GM21423 (cell line): ENCODE measurements at regions not wholly inside any gene's neighbourhood (a gene's known extent, or its start where the extent isn't known, plus 50 kb on each side); places are given as distances from the start of the nearest gene placed in this dataset.
"Not testable (repeated sequence)": the region's sequence is repeated elsewhere in the genome, so short reads cannot be mapped to it uniquely, and the experiment has no call there.

Experiments
- ATAC-seq: cut with Tn5 transposase; IDR thresholded peaks from one replicate; pipeline ENCODE4 v1.9.1; 2021; ENCODE audit warnings: mild to moderate bottlenecking, moderate library complexity; ENCODE audit not compliant: unreplicated experiment

DNA sequence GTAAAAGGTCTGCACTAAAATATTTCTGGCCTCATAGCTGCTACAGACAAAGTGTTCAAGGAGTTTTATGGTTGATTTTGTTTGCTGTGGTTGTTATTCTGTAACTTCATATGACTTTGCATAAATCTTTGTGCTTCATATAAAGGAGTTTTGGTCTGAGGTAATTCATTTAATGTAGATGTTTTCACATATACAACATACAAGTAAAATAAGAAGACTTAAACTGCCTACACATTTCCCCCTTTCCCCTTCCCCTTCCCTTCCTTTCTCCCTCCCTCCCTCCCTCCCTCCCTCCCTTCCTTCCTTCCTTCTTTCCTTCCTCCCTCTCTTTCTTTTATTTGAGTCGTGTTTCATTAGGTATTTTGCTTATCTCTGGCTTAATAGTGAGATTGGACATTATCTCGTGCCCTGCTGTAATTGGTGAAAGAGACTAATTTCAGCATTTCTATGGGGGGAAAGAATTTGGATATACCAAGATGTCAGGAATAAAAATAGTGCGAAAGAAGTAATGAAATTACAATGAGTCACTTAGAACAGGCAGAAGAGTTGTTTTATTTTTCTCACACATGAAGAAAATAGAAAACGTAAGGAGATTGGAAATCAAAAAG, 144.9 kb upstream of the MAD2L1 start:
- ATAC-seq: no peak

DNA sequence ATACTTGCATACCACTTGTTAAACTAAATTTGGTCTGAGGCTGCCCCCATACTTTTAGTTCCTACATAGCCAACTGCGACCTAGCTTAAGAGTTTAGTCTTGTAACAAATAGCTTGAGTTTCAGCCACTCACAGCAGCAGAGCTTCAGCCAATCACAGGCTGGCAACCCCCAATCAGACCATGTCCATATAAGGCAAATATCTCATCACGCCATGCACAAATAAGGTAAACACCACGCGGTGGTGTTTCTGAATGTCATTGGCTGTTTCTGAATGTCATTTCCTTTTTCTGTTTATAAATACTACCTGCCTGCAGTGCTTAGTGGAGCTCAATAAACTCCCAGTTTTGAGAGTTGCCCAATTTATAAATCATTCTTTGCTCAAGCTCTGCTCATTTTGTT, 143.1 kb upstream of the MAD2L1 start:
- ATAC-seq: no peak

DNA sequence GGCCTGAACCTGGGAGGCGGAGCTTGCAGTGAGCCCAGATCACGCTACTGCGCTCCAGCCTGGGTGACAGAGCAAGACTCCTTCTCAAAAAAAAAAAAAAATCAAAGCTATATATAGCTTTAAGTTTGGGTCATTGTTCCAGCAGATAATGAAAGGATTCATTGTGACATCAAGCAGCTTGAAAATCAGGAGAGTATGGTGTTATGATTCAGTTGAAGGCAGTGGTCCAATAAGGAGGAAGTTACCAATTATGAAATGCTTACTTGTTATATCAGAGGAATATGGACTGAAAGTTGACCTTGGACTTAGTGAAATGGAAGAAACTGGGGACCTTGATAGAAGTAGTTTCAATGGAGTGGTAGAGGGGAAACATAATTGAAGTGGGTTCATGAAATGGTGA, 140.4 kb upstream of the MAD2L1 start:
- ATAC-seq: no peak

DNA sequence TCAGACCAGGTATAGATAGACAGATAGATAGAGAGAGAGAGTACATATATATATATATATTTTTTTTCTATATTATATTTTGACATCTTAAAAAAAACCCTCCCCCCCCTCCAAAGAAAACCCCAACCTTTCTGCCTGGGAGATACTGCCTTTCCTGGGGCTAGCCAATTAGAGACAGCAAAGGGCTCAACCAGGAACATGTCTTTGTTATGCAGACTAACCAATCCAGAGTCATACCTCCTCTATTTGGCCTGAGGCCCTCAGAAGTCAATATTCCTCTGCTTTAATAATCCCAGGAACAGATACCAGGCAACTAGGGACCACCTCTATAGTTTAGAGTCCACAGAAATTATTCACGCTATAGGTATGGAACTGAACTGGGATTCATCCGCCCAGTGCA, 135.6 kb upstream of the MAD2L1 start:
- no peak for ATAC-seq

DNA sequence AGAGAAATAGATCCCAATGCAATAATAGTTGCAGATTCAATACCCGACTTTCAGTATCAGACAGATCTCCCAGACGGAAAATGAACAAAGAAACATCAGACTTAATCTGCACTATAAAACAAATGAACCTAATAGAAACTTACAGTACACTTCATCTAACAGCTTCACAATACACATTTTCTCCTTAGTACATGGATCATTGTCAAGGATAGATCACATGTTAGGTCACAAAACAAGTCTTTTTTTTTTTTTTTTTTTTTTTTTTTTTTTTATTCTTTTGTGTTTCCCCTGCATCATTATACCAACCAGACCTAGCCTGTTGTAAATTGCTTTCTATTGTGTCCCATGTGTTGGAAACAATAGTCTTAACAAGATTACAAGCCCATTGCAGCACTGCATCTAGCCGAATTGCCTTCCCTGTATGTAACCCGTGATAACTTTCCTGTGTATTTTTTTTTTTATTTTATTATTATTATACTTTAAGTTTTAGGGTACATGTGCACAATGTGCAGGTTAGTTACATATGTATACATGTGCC, 134.0 kb upstream of the MAD2L1 start:
- ATAC-seq: not testable (repeated sequence)

DNA sequence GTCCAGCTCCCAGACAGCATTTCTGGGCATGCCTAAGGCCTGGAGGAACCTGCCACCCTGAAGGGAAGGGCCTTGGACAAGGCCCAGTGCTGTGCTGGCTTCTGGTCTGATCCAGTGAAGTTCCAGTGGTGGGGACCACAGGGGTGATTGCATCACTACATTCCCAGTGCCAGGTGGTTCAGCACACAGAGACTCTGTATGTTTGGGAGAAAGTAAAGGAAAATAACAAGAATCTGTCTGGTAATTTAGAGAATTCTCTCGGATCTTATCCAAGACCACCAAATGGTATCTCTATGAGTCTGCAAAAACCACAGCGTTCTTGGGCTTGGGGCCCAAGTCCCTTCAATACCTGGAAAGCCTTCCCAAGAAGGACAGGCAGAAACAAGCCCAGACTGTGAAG, 131.8 kb upstream of the MAD2L1 start:
- ATAC-seq: no peak

DNA sequence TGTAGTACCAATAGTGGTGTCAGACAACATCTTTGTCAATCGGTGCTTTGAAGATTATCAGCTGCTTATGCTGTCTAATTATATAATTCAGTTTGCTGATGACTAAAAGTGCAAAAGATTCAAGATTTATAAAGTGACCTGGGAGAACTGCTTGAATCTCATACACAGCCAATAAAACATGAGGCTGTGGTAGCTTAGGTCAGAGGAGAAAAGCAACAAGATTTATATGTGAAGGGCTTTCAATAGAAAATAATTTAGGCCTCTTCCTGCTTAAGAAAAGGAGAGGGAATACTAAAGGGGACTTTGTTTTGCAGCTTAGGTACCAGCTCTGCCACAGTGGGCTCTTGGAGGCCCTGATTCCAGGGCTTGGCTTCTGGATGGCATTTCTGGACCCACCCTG, 111.0 kb upstream of the MAD2L1 start:
- ATAC-seq: no peak

DNA sequence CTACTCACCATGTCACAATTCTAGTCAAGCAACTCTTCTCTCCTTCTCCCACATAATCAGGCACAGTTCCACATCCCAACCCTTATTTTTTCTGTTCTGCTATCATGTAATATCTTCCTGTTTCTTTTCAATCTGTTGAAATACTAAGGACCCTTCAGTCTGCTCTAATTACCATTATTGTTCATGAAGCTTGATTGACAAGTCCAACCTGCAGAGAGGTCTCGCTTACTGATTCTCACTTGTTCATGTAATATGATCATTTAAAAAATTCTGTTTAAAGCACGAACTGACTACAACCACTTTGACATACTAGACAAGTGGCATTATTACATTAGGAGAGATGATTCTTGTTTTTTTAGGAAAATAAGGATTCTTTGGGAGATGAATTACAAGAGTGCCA, 108.6 kb upstream of the MAD2L1 start:
- no peak for ATAC-seq

DNA sequence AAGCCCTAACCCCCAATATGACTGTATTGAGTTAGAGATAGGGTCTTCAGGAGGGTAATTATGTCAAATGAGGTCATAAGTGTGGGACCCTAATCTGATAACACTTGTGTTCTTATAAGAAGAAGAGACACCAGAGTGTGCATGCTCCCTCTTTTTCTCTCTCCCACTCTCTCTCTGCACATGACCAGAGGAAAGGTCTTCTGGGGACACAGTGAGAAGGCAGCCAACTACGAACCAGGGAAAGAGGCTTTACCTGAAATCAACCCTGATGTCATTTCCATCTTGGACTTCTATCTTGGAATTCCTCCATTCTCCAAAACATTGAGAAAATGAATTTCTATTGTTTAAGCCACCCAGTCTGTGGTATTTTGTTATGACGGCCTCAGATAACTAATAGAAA, 97.2 kb upstream of the MAD2L1 start:
- ATAC-seq: no peak

DNA sequence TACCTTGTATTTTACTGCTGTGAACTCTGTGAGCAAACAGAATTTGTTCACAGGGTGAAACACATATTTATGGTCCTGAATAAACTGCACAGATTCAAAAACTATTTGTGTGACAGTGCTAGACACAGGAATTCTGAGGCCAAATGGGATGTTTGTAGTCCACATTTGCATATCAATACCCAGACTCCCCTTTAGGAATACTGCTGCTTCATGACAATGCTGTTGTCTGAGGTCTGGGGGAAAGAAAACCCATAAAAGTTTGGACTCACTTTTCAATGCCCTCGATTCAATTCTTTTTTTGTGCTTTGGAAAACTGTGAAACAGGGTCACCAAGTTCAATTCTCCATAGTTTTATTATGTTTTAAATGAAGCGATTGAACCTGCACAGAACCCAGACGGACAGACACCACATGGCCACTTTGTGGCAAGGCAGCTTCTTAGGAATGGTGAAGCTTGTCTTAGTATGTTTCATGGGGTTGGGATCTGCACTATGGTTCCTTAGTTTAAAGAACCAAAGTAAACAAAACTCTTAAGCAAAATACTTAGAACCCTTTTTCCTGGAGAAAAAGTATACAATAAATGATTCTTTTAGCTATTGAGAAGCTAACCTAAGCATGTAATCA, 92.3 kb upstream of the MAD2L1 start:
- ATAC-seq: no peak

DNA sequence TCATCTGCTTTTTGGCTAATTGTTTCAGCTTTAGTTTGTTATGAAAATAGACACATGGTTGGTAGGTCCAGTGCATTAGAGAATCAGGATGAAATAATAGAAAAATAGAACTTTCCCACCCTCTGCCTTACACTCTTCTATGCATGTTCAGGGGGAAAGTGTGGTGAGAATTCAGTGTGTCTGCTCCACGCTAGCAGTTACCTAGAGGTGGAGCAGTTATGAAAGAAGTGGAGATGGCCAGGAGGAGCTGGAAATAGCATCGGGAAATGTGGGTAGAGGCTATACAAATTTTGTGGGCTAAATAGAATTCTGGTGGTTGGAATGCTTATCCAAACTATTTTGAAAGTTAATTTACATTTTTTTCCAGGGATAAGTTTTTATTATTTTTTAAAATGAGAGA, 91.4 kb upstream of the MAD2L1 start:
- no peak for ATAC-seq

DNA sequence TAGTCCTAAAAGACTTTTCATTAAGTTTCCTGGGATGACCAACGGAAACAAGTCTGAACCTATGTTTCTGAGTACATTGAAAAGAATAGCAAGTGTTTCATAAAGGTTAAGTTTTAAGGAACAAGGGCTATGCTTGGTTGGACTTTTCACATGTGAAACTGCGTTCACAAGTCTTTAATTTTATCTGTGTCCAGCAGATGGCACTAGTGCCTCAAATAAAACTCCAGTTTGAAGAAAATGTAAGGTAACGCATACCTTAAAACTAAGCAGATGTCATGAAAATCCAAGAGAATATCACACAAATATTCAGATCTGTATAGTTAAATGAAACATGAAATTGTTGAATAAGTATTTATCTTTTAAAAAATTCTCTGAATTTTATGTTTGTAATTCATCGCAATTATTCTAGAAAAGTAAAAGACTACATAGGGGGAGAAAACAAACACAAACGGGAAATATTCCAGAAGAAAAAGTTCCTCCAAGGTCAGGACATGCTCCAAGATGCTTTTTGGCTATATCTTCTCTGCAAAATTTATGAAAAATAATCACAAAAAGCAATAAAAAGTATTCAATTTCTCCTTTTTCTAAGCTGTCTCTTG, 89.6 kb upstream of the MAD2L1 start:
- peak; percentile 80 for ATAC-seq

DNA sequence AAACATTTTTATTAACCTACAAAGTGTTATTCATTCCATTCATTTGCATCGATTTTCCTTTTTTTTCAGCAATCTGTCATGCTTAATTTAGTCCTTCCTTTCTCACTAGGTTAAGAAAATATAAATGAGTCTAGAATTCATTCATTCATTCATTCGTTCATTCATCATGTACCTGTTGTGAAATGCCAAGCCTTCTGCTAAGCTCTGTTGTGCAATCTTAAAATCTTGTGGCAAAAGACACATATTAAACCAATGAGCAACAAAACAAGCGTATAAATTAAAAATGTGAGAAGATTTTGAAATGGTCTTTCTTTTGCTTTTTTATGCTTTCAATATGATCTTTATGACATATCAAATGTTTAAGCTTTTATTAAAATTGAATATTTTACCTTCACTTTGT, 88.6 kb upstream of the MAD2L1 start:
- ATAC-seq: no peak

DNA sequence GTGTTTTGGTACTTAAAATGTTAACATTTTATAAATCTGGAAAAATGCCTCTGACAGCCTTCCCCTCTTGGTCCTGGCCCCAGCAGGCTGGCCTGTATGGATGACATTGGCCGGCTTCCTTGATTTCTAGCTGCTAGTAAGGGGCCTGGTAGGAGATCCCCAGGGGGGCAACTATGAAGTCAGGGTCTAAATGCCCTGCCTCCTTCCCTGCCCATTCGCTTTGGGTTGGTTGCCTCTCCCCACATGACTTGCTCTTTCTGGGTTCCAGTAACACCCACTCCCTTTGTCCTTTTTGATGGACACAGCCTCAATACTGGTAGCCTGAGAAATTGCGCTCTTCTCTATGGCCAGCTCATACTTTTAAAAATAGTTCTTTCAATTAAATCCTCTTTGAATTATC, 78.0 kb upstream of the MAD2L1 start:
- ATAC-seq: no peak

DNA sequence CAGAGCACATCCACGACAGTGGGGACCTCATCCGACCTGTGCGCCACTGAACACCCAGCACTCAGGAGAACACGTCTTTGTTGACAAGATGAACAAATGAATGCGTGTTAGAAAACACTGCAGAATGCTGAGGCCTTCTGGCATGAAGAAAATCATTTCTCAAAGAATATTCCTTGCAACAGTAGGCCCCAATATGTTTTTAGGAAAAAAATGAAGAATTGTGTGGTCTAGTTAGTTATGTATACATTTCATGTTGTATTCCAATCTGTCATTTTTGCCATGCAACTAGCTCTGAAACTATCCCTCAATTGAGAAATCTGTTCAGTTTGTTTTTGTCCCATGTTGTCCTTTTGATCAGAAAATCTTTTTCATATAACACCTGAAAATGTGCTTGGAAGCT, 77.4 kb upstream of the MAD2L1 start:
- ATAC-seq: no peak

DNA sequence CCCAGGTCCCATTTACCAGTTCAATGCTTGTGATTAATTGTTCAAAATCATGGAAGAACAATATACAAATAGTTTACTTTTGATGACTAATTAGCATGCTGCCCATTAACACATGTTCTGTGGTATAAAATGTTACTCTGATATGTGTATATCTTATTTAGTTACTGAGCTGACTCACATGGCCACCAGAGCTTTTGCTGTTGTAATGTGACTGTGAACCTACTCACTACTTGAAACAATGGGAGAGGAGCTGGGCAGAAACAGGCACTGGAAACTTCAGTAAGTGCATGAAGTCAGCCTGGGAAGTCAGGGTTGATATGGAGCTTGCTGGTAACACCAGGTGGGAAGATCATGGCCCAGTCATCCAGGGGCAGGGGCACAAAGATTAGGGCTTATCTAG, 72.7 kb upstream of the MAD2L1 start:
- no peak for ATAC-seq

DNA sequence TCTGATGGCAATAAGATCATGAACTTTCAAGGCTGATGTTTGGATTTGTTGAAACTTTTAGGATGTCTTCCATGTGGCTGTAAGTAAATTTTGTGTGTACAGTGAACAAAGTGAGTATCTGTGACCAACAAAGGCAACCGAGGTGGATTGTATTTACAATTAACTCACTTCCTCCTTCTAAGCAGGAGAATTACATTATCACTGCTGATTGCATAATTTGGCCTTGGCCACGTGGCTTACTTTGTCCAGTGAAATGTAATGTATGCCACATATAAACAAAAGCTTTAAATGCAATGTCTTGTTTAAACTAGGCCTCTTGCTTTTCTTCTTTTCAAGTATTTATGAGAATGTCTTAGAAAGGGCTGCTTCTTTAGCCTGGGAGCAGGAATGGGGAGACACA, 66.3 kb upstream of the MAD2L1 start:
- no peak for ATAC-seq

DNA sequence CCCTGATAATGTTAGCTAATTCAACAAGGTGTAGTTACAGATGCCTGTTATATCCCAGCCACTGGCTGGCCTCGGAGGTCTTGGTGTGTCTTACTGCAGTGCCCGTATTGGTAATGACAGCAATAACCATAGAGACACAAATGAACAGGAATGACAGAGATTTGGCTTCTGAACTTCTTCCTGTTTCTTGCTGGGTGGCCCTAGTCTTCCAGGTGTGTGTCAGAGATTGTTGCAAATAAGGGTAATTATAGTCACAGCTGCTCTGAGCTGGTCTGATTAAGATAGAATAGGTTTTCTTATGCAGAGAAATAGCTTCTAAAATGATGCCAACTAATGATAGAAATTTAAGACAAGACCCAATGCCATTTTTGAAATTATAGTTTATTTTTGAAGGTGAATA, 64.1 kb upstream of the MAD2L1 start:
- no peak for ATAC-seq
